ENCODE measurements at regions not wholly inside any gene's neighbourhood (a gene's known extent, or its start where the extent isn't known, plus 50 kb on each side); places are given as distances from the start of the nearest gene placed in this dataset.

DNA sequence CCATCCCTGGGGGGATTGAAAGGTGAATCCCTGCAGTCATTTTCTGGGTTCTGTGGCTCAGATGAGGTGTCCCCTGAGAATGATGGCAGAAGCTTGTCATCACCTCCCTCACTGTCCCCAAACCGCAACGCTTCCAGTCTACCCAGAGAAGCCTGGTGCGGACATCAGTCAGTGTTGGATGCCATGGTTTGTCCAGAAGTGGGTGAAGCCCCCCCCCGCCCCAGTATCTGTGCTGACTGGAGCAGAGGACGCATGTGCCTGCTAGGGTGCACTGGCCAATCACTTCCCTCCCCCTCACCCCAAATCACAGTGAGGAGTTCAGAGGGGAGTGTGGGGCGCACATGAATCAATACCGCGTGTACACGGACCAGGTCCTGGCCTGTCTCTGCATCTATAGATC, 150.5 kb downstream of the TEX29 start:
- TF ChIP-seq EZH2 (IDR thresholded peaks at IDR 0.05; ENCODE audit: borderline replicate concordance, insufficient read depth, low read length, poor library complexity, severe bottlenecking) (no peak), MXI1 (conservative IDR thresholded peaks at IDR 0.05; ENCODE audit: poor library complexity, severe bottlenecking) (no peak), POLR2AphosphoS5 (IDR thresholded peaks at IDR 0.05) (no peak), EP300 (conservative IDR thresholded peaks at IDR 0.05; ENCODE audit: poor library complexity, severe bottlenecking) (no peak), SMC3 (conservative IDR thresholded peaks at IDR 0.05; ENCODE audit: poor library complexity) (no peak), RAD21 (conservative IDR thresholded peaks at IDR 0.05) (no peak)
- TF ChIP-seq, protein P1, sequence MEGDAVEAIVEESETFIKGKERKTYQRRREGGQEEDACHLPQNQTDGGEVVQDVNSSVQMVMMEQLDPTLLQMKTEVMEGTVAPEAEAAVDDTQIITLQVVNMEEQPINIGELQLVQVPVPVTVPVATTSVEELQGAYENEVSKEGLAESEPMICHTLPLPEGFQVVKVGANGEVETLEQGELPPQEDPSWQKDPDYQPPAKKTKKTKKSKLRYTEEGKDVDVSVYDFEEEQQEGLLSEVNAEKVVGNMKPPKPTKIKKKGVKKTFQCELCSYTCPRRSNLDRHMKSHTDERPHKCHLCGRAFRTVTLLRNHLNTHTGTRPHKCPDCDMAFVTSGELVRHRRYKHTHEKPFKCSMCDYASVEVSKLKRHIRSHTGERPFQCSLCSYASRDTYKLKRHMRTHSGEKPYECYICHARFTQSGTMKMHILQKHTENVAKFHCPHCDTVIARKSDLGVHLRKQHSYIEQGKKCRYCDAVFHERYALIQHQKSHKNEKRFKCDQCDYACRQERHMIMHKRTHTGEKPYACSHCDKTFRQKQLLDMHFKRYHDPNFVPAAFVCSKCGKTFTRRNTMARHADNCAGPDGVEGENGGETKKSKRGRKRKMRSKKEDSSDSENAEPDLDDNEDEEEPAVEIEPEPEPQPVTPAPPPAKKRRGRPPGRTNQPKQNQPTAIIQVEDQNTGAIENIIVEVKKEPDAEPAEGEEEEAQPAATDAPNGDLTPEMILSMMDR (IDR thresholded peaks at IDR 0.05; ENCODE audit: poor library complexity, severe bottlenecking): no peak
- TF ChIP-seq, protein P2, sequence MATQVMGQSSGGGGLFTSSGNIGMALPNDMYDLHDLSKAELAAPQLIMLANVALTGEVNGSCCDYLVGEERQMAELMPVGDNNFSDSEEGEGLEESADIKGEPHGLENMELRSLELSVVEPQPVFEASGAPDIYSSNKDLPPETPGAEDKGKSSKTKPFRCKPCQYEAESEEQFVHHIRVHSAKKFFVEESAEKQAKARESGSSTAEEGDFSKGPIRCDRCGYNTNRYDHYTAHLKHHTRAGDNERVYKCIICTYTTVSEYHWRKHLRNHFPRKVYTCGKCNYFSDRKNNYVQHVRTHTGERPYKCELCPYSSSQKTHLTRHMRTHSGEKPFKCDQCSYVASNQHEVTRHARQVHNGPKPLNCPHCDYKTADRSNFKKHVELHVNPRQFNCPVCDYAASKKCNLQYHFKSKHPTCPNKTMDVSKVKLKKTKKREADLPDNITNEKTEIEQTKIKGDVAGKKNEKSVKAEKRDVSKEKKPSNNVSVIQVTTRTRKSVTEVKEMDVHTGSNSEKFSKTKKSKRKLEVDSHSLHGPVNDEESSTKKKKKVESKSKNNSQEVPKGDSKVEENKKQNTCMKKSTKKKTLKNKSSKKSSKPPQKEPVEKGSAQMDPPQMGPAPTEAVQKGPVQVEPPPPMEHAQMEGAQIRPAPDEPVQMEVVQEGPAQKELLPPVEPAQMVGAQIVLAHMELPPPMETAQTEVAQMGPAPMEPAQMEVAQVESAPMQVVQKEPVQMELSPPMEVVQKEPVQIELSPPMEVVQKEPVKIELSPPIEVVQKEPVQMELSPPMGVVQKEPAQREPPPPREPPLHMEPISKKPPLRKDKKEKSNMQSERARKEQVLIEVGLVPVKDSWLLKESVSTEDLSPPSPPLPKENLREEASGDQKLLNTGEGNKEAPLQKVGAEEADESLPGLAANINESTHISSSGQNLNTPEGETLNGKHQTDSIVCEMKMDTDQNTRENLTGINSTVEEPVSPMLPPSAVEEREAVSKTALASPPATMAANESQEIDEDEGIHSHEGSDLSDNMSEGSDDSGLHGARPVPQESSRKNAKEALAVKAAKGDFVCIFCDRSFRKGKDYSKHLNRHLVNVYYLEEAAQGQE (IDR thresholded peaks at IDR 0.05; ENCODE audit: borderline replicate concordance): no peak
